HEK293T (cell line): ENCODE measurements at regions not wholly inside any gene's neighbourhood (a gene's known extent, or its start where the extent isn't known, plus 50 kb on each side); places are given as distances from the start of the nearest gene placed in this dataset.
A peak's percentile ranks its signal among the peaks of the same experiment; 100 is the strongest.

Experiments used
- CTCF ChIA-PET: fragments of 350-600 bp; formaldehyde crosslinking; extraction: SDS; loops from one replicate; lab custom pipeline; 2021; ENCODE audit warnings: antibody characterized with exemption, inconsistent platforms; lab: Yijun Ruan, JAX
- POLR2A ChIA-PET: fragments of 350-600 bp; formaldehyde crosslinking; extraction: SDS; loops from one replicate; lab custom pipeline; 2020; ENCODE audit warnings: antibody characterized with exemption, inconsistent platforms; lab: Yijun Ruan, JAX
- DNase-seq: peaks from one replicate; pipeline ENCODE4 v3.0.0; 2012; ENCODE audit warnings: mixed read lengths; ENCODE audit errors: extremely low spot score
- ARNT ChIP-seq: fragments of 450-650 bp; IDR thresholded peaks from 2 replicates; pipeline ENCODE4 v1.6.1; 2017; ENCODE audit warnings: mild to moderate bottlenecking
- BHLHE40 ChIP-seq: fragments of 450-650 bp; IDR thresholded peaks from 2 replicates; pipeline ENCODE4 v1.6.1; 2016; ENCODE audit warnings: mild to moderate bottlenecking, moderate library complexity, borderline replicate concordance
- CTBP1 ChIP-seq: fragments of 450-650 bp; IDR thresholded peaks from 2 replicates; pipeline ENCODE4 v1.6.1; 2016; ENCODE audit warnings: borderline replicate concordance
- ELF4 ChIP-seq: fragments of 450-650 bp; IDR thresholded peaks from 2 replicates; pipeline ENCODE4 v1.6.1; 2017; ENCODE audit warnings: antibody characterized with exemption
- FOXA1 ChIP-seq: fragments of 450-650 bp; IDR thresholded peaks from 2 replicates; pipeline ENCODE4 v1.6.1; 2016; ENCODE audit warnings: mild to moderate bottlenecking
- FOXK2 ChIP-seq: fragments of 450-650 bp; IDR thresholded peaks from 2 replicates; pipeline ENCODE4 v1.6.1; 2016; ENCODE audit warnings: mild to moderate bottlenecking
- FOXM1 ChIP-seq: fragments of 450-650 bp; IDR thresholded peaks from 2 replicates; pipeline ENCODE4 v1.6.1; 2017; ENCODE audit warnings: mild to moderate bottlenecking, borderline replicate concordance
- HDGF ChIP-seq: fragments of 450-650 bp; IDR thresholded peaks from 2 replicates; pipeline ENCODE4 v1.6.1; 2017; ENCODE audit warnings: antibody characterized with exemption, borderline replicate concordance
- L3MBTL2 ChIP-seq: fragments of 450-650 bp; conservative IDR thresholded peaks from 2 replicates; pipeline ENCODE4 v1.6.1; 2016; ENCODE audit warnings: mild to moderate bottlenecking
- LEF1 ChIP-seq: fragments of 450-650 bp; IDR thresholded peaks from 2 replicates; pipeline ENCODE4 v1.6.1; 2017; ENCODE audit warnings: mild to moderate bottlenecking, borderline replicate concordance
- NFRKB ChIP-seq: fragments of 450-650 bp; IDR thresholded peaks from 2 replicates; pipeline ENCODE4 v1.6.1; 2016; ENCODE audit warnings: mild to moderate bottlenecking, moderate library complexity
- SP1 ChIP-seq: fragments of 450-650 bp; IDR thresholded peaks from 2 replicates; pipeline ENCODE4 v1.6.1; 2017
- SUZ12 ChIP-seq: fragments of 450-650 bp; IDR thresholded peaks from 2 replicates; pipeline ENCODE4 v1.6.1; 2016; ENCODE audit warnings: mild to moderate bottlenecking
- TARDBP ChIP-seq: fragments of 450-650 bp; IDR thresholded peaks from 2 replicates; pipeline ENCODE4 v1.6.1; 2016
- ZNF384 ChIP-seq: fragments of 450-650 bp; IDR thresholded peaks from 2 replicates; pipeline ENCODE4 v1.6.1; 2016
- TF ChIP-seq, protein P1 (sequence below): fragments of 450-650 bp; IDR thresholded peaks from 2 replicates; pipeline ENCODE4 v1.6.1; 2016

DNA sequence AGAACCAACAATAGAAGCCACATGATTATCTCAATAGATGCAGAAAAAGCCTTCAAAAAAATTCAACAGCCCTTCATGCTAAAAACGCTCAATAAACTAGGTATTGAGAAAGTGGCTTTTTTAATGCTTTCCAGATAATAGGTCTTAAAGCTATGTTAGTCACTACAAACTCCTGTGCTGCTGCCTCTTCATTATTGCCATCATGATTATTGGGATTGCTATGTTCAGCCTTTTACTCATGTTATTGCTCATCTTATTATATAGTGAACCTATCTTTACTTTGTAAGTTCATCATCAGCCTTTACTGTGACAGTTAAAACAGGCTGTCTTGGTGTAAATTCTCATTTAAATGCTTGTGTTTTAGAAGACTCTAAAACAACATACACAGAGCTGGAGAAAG, 1557.2 kb upstream of the ZEB2 start:
- ChIA-PET CTCF (no interaction called here), POLR2A (no interaction called here)
- TF ChIP-seq ARNT, result no peak
- TF ChIP-seq FOXK2, result no peak
- TF ChIP-seq, protein P1, sequence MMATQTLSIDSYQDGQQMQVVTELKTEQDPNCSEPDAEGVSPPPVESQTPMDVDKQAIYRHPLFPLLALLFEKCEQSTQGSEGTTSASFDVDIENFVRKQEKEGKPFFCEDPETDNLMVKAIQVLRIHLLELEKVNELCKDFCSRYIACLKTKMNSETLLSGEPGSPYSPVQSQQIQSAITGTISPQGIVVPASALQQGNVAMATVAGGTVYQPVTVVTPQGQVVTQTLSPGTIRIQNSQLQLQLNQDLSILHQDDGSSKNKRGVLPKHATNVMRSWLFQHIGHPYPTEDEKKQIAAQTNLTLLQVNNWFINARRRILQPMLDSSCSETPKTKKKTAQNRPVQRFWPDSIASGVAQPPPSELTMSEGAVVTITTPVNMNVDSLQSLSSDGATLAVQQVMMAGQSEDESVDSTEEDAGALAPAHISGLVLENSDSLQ, result no peak
- TF ChIP-seq L3MBTL2, result no peak
- TF ChIP-seq SUZ12, result no peak
- no peak for TF ChIP-seq FOXA1
- TF ChIP-seq ELF4, result no peak
- TF ChIP-seq CTBP1, result no peak
- no peak for TF ChIP-seq SP1
- TF ChIP-seq NFRKB, result no peak
- TF ChIP-seq ZNF384, result no peak
- TF ChIP-seq HDGF, result no peak
- no peak for TF ChIP-seq BHLHE40
- no peak for TF ChIP-seq LEF1
- TF ChIP-seq TARDBP, result no peak
- TF ChIP-seq FOXM1, result no peak
- no peak for DNase-seq

GRCh38 chr2:146068051-146068450, 1548.1 kb upstream of the ZEB2 start:
- POLR2A ChIA-PET, result no interaction called here
- CTCF ChIA-PET, result no interaction called here
- no peak for TF ChIP-seq ZNF384
- TF ChIP-seq, protein P1, result no peak
- no peak for TF ChIP-seq NFRKB
- TF ChIP-seq ARNT, result no peak
- TF ChIP-seq FOXA1, result no peak
- no peak for TF ChIP-seq BHLHE40
- no peak for TF ChIP-seq HDGF
- no peak for TF ChIP-seq ELF4
- no peak for TF ChIP-seq L3MBTL2
- no peak for TF ChIP-seq TARDBP
- TF ChIP-seq LEF1, result no peak
- no peak for TF ChIP-seq SUZ12
- no peak for TF ChIP-seq FOXK2
- no peak for TF ChIP-seq SP1
- no peak for TF ChIP-seq FOXM1
- TF ChIP-seq CTBP1, result no peak
- no peak for DNase-seq

GRCh38 chr2:146048141-146048540, 1528.2 kb upstream of the ZEB2 start:
- no peak for DNase-seq
- ChIA-PET POLR2A (no interaction called here), CTCF (no interaction called here)
- TF ChIP-seq ARNT, result no peak
- no peak for TF ChIP-seq SUZ12
- no peak for TF ChIP-seq CTBP1
- TF ChIP-seq TARDBP, result no peak
- TF ChIP-seq ZNF384, result no peak
- TF ChIP-seq BHLHE40, result no peak
- TF ChIP-seq L3MBTL2, result no peak
- TF ChIP-seq FOXA1, result no peak
- TF ChIP-seq, protein P1, result no peak
- TF ChIP-seq FOXM1, result no peak
- no peak for TF ChIP-seq SP1
- TF ChIP-seq HDGF, result no peak
- no peak for TF ChIP-seq FOXK2
- no peak for TF ChIP-seq LEF1
- TF ChIP-seq NFRKB, result no peak
- TF ChIP-seq ELF4, result no peak

- no peak for TF ChIP-seq SUZ12
- TF ChIP-seq, protein P1, result peak; percentile 59
- no peak for TF ChIP-seq HDGF
- TF ChIP-seq ZNF384, result peak; percentile 42; the same call in 1 of the 2 replicates
- TF ChIP-seq CTBP1, result no peak
- DNase-seq, result peak; percentile 8
- ChIA-PET CTCF (no interaction called here), POLR2A (no interaction called here)
Observed at GRCh38 chr2:146041274-146041910, 1521.5 kb upstream of the ZEB2 start.

DNA sequence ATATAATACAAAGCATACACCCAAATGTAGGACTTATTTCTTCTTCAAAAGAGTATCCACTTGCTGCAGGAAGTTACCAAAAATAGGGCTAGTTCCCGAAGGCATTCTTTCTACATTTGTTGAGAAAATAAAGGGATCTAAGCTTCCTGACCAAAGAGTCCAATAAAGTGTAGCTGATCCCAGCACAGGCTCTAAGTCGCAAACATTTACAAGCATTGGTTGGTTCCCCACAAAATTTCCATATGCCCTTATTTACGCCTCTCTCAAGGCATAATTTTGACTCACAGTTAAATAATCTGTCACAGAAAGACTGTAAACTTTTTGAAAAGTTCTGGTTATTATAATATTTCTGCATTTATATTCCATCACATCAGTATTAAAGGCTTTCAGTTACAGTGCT, 1520.1 kb upstream of the ZEB2 start:
- TF ChIP-seq TARDBP (no peak), FOXM1 (no peak), HDGF (no peak), NFRKB (no peak), FOXA1 (no peak), ARNT (no peak), CTBP1 (no peak), ELF4 (no peak), ZNF384 (no peak), L3MBTL2 (no peak), FOXK2 (no peak), BHLHE40 (no peak), SUZ12 (no peak), SP1 (no peak), LEF1 (no peak)
- TF ChIP-seq, protein P1, result no peak
- ChIA-PET CTCF (no interaction called here), POLR2A (no interaction called here)
- DNase-seq, result no peak
